Kidney epithelial cell (primary cell): ENCODE measurements at regions not wholly inside any gene's neighbourhood (a gene's known extent, or its start where the extent isn't known, plus 50 kb on each side); places are given as distances from the start of the nearest gene placed in this dataset.
A peak's percentile ranks its signal among the peaks of the same experiment; 100 is the strongest.
"Not testable (repeated sequence)": the region's sequence is repeated elsewhere in the genome, so short reads cannot be mapped to it uniquely, and the experiment has no call there.

Experiments used
- DNase-seq: peaks from one replicate; pipeline ENCODE4 v3.0.0-alpha.2; 2010; ENCODE audit warnings: low read depth
- H3K27me3 ChIP-seq: 2 replicates; pipeline ENCODE4 v1.6.0; 2011; ENCODE audit warnings: low read length; ENCODE audit not compliant: control insufficient read depth, insufficient read depth
- H3K36me3 ChIP-seq: 2 replicates; pipeline ENCODE4 v1.5.1; 2011; ENCODE audit warnings: low read length; ENCODE audit not compliant: control insufficient read depth, insufficient read depth
- H3K4me3 ChIP-seq: 2 replicates; pipeline ENCODE4 v1.5.1; 2011; ENCODE audit warnings: low read depth, mild to moderate bottlenecking, control low read depth, low read length

- DNase-seq, H3K36me3 ChIP-seq, H3K4me3 ChIP-seq: not testable (repeated sequence)
Measured at GRCh38 chr1:206333316-206333715, 130.0 kb downstream of the SRGAP2 start.

DNA sequence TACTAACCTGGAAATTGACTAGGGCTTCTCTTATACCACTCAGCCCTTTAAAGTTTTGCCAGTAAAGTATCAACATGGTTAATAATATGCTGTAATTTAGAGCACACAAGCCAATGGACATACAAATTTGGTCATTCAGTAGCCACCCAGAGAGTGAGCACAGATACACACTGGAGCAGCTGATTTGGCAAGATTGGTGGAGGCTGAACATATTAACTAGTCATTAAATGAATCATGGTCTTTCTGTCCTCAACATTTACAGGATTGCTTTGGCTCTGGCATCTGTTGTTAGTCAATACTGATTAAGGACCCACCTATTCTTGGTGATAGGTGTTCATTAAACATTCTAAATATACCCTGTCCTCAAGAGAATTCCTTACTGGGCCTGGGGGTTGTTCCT, 130.6 kb downstream of the SRGAP2 start:
- H3K27me3 ChIP-seq, DNase-seq, H3K36me3 ChIP-seq, H3K4me3 ChIP-seq: not testable (repeated sequence)

More at GRCh38 chr1:206333316-206333715, 130.0 kb downstream of the SRGAP2 start:
- not testable (repeated sequence) for H3K27me3 ChIP-seq

GRCh38 chr1:206334481-206334880, 131.1 kb downstream of the SRGAP2 start:
- not testable (repeated sequence) for H3K4me3 ChIP-seq, H3K27me3 ChIP-seq, H3K36me3 ChIP-seq, DNase-seq

- not testable (repeated sequence) for DNase-seq, H3K4me3 ChIP-seq, H3K36me3 ChIP-seq, H3K27me3 ChIP-seq
Measured at GRCh38 chr1:206335162-206335561, 131.8 kb downstream of the SRGAP2 start.

DNA sequence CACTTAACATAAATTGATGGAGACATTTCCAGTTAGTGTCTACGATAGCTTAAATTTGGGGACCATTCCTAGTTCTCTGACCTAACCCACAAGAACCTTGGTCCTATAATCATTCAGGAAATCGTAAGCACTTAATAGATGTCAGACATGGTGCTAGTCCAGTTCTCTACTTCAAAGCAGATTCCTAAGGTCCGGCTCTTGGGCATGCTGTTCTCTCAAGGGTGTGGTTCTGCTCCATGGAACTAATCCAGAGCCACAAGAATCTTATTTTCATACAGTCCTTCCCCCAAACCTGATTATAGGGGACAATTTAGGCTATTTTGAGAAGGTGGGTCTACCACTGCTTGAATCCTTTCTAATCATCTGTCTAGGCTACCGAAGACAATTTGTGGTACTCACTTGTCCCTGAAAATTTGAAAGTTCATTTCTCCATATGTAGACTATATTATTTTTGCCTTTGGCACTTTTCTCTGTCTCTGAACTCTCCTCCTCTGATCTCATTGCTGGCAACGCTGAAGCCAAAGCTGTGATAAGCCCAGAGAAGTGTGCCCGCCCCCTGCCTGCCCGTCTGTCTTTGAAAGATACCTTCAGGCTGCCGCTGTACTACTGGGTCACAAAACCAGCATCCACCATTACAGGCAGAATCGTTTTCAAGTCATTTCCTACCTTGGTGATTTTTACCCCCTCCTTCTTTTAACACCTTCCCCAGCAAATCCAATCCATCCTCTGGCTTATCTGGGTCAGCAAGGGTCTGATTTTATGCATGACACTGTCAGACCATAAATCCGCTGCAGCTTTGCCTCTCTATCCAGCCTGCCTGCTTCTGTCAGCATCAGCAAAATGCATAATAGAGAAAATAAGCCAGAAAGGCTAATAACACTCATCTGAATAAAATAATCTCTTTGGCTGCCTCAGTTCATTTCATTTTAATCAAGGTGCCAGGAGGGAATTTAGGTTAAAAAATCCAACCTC, 132.8 kb downstream of the SRGAP2 start:
- DNase-seq, H3K36me3 ChIP-seq, H3K27me3 ChIP-seq, H3K4me3 ChIP-seq: not testable (repeated sequence)

DNA sequence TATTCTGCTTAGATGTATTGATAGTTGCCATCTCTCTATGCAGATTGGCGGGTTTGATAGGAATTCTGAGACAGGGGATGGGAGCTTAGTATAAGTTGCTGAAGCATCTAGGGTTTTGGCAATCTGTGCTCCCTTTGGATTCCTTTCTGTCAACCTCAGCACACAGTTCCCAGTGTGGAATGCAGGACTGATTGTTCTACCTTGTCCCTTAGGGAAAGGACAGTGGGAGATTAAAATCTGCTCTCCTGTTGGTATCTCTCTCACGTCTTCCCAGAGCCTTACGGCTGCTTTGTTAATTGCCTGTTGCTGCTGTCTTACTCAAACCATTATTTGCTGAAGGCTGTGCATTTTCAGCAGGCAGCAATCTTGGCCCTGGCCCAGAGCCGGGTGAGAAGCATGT, 133.3 kb upstream of the IKBKE start:
- not testable (repeated sequence) for H3K4me3 ChIP-seq, H3K36me3 ChIP-seq, DNase-seq, H3K27me3 ChIP-seq

GRCh38 chr1:206350493-206351275, 119.6 kb upstream of the IKBKE start:
- DNase-seq, H3K4me3 ChIP-seq, H3K27me3 ChIP-seq, H3K36me3 ChIP-seq: not testable (repeated sequence)

GRCh38 chr1:206351276-206352052, 118.8 kb upstream of the IKBKE start:
- H3K36me3 ChIP-seq, H3K4me3 ChIP-seq: not testable (repeated sequence)

GRCh38 chr1:206356310-206356709, 114.0 kb upstream of the IKBKE start:
- H3K27me3 ChIP-seq, H3K4me3 ChIP-seq, H3K36me3 ChIP-seq: not testable (repeated sequence)
- DNase-seq = peak; percentile 16

More at GRCh38 chr1:206351276-206352052, 118.8 kb upstream of the IKBKE start:
- not testable (repeated sequence) for H3K27me3 ChIP-seq, DNase-seq

DNA sequence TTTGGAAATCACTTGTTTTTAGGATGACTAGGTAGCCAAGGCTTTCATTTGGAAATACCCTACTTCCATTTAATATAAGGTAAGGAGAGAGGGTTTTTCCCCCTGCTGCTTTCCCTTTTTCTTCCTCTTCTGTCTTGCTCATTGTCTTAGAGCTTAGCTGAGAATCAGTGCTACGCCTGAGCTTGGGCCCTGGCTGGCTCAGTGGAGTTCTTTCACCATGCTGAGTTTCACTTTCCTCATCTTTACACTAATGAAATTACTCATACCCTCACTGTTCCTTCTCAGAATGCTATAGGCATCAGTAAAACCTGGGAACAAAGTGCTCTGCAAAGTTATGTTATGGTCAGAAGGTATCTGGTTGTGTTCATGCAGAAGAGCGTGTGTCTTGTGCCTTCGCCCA, 112.3 kb upstream of the IKBKE start:
- not testable (repeated sequence) for H3K36me3 ChIP-seq, DNase-seq, H3K27me3 ChIP-seq, H3K4me3 ChIP-seq

DNA sequence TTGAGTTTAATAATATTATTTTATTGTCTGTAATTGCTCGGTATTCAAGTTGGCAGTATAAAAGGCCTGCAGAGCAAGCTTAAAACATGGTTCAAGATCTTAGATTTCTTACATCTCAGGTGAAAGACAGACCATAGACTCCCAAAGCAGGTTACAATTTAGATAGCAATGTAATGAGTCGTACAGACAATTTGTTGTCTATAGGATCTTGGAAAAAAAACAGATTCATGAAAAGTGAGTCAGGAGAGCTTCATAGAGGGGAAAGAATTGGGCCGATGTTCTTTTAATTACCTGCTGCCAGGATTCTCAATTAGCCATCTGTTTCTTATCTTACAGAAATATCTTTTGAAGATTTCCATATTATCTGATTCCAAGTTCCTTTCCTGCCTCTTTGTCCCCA, 111.5 kb upstream of the IKBKE start:
- H3K4me3 ChIP-seq, H3K36me3 ChIP-seq, H3K27me3 ChIP-seq, DNase-seq: not testable (repeated sequence)

GRCh38 chr1:206359377-206359776, 110.9 kb upstream of the IKBKE start:
- H3K36me3 ChIP-seq, H3K4me3 ChIP-seq, DNase-seq, H3K27me3 ChIP-seq: not testable (repeated sequence)

GRCh38 chr1:206361978-206362543, 108.2 kb upstream of the IKBKE start:
- H3K27me3 ChIP-seq, DNase-seq, H3K4me3 ChIP-seq, H3K36me3 ChIP-seq: not testable (repeated sequence)

GRCh38 chr1:206362994-206363393, 107.3 kb upstream of the IKBKE start:
- H3K27me3 ChIP-seq, H3K4me3 ChIP-seq, DNase-seq, H3K36me3 ChIP-seq: not testable (repeated sequence)
